Mucosa of descending colon (tissue), 3 donors: ENCODE measurements at regions not wholly inside any gene's neighbourhood (a gene's known extent, or its start where the extent isn't known, plus 50 kb on each side); places are given as distances from the start of the nearest gene placed in this dataset.

Experiments
- ATAC-seq: fragments of 200-7000 bp; cut with Tn5 transposase; one replicate; pipeline ENCODE4 v1.9.1; 2020; ENCODE audit warnings: mild to moderate bottlenecking, moderate library complexity
- DNase-seq, 3 donors: peaks; one replicate each; pipeline ENCODE4 v3.0.0-alpha.2; 2020
- H3K36me3 ChIP-seq: fragments of 200-600 bp; one replicate; pipeline ENCODE4 v1.8.0; 2021; ENCODE audit warnings: low read depth, mild to moderate bottlenecking
- H3K4me1 ChIP-seq: fragments of 200-600 bp; one replicate; pipeline ENCODE4 v1.8.0; 2021; ENCODE audit warnings: low read depth, mild to moderate bottlenecking
- H3K4me3 ChIP-seq: fragments of 200-600 bp; one replicate; pipeline ENCODE4 v1.8.0; 2021; ENCODE audit warnings: mild to moderate bottlenecking
- H3K9me3 ChIP-seq: fragments of 200-600 bp; one replicate; pipeline ENCODE4 v1.8.0; 2021; ENCODE audit warnings: mild to moderate bottlenecking
- intact Hi-C, 2 donors: fragments of 100-400 bp; cut with DNase I in 1 of 2; cut with micrococcal nuclease in 1 of 2; formaldehyde crosslinking; loops; one replicate each; pipeline versions ENCODE4 v1.11.0 to v1.11.1; 2022; cut with DNase I, micrococcal nuclease
- TF ChIP-seq, protein P1 (sequence below): fragments of 200-600 bp; IDR thresholded peaks from one replicate; pipeline ENCODE4 v1.8.0; 2022; ENCODE audit warnings: antibody characterized with exemption, mild to moderate bottlenecking
- donor health status: DM: no; HTN: no; CAD: no; lungs with moderate emphysema.
- donor health status: DM: no; HTN: no; CAD: no.
- donor health status: DM: no; HTN: yes; CAD: no.

DNA sequence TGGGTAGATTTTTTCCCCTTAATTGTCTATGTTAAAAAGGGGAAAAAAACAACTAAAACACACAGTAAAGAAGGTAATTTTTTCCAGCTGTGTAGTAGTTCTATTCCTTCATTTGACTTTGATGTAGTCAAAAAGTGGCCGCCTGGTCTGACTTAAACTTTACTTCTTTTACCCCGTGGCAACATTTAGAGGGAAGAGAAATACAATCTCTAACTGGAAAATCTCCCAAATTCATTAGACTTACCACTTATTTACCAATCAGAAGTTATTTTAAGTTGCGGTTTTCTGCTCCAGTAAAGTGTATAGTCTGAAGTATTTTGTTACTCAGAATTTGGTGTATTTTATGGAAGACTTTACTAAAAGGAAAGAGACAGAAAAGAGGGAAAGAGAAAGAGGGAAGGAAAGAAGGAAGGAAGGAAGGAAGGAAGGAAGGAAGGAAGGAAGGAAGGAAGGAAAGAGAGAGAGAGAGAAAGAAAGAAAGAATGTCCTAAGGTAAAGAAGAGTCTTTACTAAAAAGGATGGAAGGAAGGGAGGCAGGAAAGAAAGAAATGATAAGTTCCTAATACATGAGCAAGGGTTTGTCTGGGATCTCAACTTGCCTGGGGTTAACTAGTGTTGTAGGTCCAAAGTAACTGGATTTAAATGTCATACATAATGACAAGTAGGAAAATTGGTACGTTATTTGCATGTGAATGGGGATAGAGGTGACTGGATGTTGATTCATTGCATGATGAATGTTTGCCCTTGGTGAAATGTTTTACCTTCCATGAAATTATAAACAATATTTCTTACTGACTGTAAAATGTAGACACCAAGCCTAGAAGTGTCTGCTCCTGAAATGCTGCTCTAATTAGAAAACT is 135.1 kb downstream of the SAMD5 start:
- intact Hi-C loops = no loop called here
- H3K4me3 ChIP-seq = no peak overlapping the region
- ATAC-seq (no peak), DNase-seq (no peak)
- TF ChIP-seq, protein P1, sequence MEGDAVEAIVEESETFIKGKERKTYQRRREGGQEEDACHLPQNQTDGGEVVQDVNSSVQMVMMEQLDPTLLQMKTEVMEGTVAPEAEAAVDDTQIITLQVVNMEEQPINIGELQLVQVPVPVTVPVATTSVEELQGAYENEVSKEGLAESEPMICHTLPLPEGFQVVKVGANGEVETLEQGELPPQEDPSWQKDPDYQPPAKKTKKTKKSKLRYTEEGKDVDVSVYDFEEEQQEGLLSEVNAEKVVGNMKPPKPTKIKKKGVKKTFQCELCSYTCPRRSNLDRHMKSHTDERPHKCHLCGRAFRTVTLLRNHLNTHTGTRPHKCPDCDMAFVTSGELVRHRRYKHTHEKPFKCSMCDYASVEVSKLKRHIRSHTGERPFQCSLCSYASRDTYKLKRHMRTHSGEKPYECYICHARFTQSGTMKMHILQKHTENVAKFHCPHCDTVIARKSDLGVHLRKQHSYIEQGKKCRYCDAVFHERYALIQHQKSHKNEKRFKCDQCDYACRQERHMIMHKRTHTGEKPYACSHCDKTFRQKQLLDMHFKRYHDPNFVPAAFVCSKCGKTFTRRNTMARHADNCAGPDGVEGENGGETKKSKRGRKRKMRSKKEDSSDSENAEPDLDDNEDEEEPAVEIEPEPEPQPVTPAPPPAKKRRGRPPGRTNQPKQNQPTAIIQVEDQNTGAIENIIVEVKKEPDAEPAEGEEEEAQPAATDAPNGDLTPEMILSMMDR = no peak
- no peaks in the 10 kb centered on the region for H3K9me3 ChIP-seq
- no peaks in the 10 kb centered on the region for H3K4me1 ChIP-seq
- H3K36me3 ChIP-seq = no peaks in the 10 kb centered on the region

DNA sequence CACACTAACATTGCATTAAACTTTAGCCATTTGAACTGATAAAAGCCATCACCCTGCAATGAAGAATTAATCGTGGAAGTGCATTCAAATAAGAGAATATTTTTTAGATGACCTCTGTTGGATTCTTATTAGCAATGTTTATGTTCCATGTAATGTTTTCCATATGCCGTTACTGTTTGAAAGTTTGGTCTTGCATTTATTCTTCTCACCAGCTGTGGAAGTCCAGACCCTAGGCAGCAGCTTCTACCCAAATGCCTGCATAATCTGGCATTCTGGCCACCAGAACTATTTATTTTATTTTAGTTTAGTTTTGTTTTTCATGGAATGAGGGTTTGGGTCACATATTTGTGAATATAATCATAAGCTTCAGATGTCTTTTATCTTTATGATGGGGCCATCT is 140.4 kb downstream of the SAMD5 start:
- Histone ChIP-seq H3K4me1 (no peaks in the 10 kb centered on the region), H3K9me3 (no peaks in the 10 kb centered on the region), H3K36me3 (no peaks in the 10 kb centered on the region), H3K4me3 (no peak overlapping the region)
- DNase-seq (no peak), ATAC-seq (no peak)
- TF ChIP-seq, protein P1 = no peak
- intact Hi-C loops = no loop called here

- intact Hi-C loops = no loop called here
- ATAC-seq = peak; percentile 56
- TF ChIP-seq, protein P1 = no peak
- peak in 2 of 3 donors; percentile 35 to 42 for DNase-seq
- no peaks in the 10 kb centered on the region for H3K36me3 ChIP-seq
- H3K4me3 ChIP-seq = no peak overlapping the region
- H3K4me1 ChIP-seq = no peaks in the 10 kb centered on the region
- no peaks in the 10 kb centered on the region for H3K9me3 ChIP-seq
Measured at GRCh38 chr6:147651249-147652063, 143.0 kb downstream of the SAMD5 start.

GRCh38 chr6:147653631-147654030 is 145.1 kb downstream of the SAMD5 start:
- Histone ChIP-seq H3K36me3 (no peaks in the 10 kb centered on the region), H3K4me1 (no peaks in the 10 kb centered on the region), H3K9me3 (no peaks in the 10 kb centered on the region), H3K4me3 (no peak overlapping the region)
- intact Hi-C loops = no loop called here
- no peak for DNase-seq
- TF ChIP-seq, protein P1 = no peak
- no peak for ATAC-seq

- intact Hi-C loops = no loop called here
- ATAC-seq = no peak
- no peak for DNase-seq
Measured at GRCh38 chr6:147654103-147654845, 145.8 kb downstream of the SAMD5 start.

More at GRCh38 chr6:147654103-147654845, 145.8 kb downstream of the SAMD5 start:
- Histone ChIP-seq H3K4me3 (no peak overlapping the region), H3K4me1 (no peaks in the 10 kb centered on the region), H3K9me3 (no peaks in the 10 kb centered on the region), H3K36me3 (no peaks in the 10 kb centered on the region)
- TF ChIP-seq, protein P1 = no peak
